NCI-H82 (cell line): ENCODE measurements at regions not wholly inside any gene's neighbourhood (a gene's known extent, or its start where the extent isn't known, plus 50 kb on each side); places are given as distances from the start of the nearest gene placed in this dataset.

Experiments used
- DNase-seq: peaks from one replicate; lab custom pipeline; 2025; lab: John Stamatoyannopoulos, UW

GRCh38 chr13:53201454-53202225 is 173.0 kb downstream of the OLFM4 start:
- peak; percentile 77 for DNase-seq

DNA sequence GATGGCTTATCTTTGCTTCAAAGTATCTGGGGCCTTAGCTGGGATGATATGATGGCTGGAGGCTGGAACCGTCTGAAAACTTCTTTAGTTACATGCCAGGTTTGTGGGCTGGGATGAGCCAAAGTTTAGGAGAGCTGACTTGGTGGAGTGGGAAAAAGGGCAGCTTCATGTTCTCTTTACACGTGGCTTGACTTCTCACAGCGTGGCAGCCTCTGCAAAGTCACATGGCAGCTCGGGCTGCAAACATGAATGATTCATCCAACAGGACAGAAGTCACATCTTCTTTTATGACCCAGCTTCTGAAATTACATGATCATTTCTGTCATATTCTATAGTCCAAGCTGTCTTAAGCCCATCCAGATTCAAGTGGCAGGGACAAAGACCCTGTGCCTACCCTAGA is 176.0 kb downstream of the OLFM4 start:
- no peak for DNase-seq

GRCh38 chr13:53206455-53206854 is 177.8 kb downstream of the OLFM4 start:
- DNase-seq = peak; percentile 66

DNA sequence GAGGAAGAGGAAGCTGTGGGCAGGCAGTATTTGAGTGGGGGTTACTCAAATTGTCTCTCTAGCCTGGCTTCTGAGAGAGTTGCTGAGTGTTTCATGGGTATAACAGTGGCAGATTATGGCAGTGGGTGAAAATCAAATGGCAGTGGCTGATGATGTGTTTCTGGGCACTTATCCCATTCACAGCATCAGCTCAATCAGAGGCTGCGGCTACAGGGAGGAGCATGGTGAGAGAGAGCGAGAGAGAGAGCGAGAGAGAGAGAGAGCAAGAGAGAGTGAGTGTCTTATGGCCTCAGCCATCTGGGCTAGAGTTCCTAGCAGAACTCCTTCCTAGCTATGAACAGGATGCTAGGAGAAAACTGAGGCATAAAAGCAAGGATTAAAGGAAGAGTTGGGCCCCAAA is 178.9 kb downstream of the OLFM4 start:
- peak; percentile 34 for DNase-seq

DNA sequence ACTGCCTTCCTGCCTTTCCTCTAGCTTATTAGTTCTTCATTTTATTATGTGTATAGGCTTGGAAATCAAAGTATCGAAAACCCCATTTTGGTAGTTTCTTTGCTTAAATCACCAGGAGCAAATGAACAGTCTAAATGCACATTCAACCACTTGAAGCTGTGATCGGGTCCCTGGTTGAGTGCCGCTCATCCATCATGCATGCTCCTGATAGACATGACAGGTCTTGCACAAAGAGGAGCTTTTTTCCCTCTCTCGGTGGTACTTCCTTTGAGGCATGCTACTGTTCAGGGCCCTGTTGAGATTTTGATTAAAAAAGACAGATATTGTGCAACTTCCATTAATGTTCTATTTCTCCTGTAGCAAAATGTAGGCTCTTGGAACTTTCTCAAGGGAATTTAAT is 185.8 kb downstream of the OLFM4 start:
- no peak for DNase-seq

GRCh38 chr13:53215563-53215962 is 186.9 kb downstream of the OLFM4 start:
- no peak for DNase-seq

DNA sequence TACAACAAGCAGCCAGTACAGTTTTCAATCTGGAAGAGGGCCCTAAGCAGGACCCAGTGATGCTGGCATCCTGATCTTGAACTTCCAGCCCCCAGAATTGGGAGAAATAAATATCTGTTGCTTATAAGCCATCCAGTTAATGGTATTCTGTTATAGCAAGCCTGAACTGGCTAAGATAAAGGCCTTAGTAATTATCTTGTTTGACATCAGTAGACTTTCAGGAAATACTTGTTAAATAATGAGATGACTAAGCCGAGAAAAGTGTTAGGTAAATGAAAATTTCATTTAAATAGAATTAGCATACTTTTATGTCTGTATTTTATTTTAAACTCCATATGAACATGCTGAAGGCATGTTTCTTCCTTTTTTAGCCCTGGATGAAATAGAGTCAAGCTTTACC is 188.2 kb downstream of the OLFM4 start:
- no peak for DNase-seq

- no peak for DNase-seq
Measured at GRCh38 chr13:53217194-53217593, 188.6 kb downstream of the OLFM4 start.

DNA sequence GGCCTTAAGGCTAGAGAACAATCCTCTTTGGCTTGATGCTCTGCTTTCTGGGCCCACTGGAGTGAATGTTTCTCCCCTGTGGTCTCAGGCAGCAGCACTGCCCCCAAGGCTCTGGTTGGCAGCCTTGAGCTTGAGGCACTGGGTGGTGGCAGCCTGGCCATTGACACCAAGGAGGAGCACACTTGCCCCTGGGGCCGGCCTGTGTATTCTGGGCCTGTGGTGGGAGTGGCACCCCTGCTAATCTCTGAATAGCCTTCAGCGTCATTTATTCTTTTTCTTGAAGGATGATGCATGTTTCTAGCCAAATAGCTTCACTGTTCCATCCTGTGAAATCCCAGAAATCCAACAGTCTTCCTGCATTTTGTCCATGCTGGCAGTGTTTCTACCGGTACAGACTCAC is 191.4 kb downstream of the OLFM4 start:
- DNase-seq = no peak

DNA sequence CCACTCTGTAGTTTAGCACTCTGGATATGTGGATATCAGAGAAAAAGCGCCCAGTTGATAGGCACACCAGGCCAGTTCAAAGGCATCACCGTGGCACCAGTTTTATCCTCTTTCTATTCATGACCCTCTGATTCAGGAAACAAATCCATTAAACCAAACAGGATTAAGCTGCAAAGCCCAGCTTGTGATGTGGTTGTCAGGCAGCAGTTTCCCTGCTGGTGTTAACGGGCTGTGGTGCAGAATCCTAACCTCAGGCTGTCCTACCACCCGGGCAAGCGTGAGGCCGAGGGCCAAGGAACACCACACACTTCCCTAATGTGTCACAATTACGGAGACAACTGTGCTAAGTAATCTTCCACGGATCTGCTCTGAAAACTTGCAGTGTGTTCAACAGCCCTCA is 209.1 kb downstream of the OLFM4 start:
- peak; percentile 97 for DNase-seq

DNA sequence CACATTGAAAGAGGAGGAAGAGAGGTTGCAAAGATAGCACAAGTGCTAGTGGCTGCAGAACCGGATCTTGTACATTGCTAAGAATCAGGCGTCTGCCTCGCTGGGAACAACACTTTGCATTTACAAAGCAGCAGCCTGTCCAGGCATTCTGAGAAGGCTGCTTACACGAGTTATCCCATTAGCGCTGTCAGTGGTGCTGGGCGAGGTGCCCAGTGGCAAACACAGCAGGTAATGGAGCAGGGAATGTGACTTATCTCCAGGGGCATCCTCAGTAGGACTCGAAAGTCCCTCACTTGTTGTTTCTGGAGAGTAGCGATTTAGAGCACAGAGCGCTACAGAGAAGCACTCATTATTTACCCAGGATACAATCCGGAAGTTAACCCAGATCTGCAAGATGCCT is 209.6 kb downstream of the OLFM4 start:
- peak; percentile 87 for DNase-seq

- no peak for DNase-seq
Measured at GRCh38 chr13:53240401-53241025, 211.9 kb downstream of the OLFM4 start.

- peak; percentile 98 for DNase-seq
Measured at GRCh38 chr13:53241891-53242348, 213.3 kb downstream of the OLFM4 start.

- DNase-seq = no peak
Measured at GRCh38 chr13:53249236-53249635, 220.6 kb downstream of the OLFM4 start.

DNA sequence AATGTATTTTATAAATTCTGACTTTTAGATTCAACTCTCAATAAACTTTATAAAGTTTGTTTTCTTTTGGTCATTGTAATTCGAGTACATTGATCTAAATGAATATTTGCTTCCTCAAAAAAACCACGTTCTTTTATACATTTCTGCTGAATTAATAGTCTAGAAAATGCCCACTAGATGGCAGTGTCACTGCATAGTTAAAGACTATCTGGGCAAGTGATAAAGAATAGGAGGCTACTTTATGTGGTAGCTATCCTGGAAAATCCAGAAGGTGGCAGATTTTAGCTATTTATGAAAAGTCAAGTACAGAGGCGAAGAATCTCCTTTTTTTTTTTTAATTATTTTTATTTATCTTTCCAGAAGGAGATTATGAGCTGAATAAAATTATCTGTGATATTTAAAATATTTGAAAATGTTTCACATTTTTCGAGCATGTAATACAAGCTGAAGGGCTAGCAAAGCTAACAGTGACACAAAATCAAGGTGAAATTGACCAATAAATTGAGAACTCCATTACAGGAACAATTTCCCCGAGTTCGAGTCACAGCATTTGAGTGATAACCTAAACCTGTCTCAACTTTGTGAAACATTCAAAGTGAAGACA is 221.8 kb downstream of the OLFM4 start:
- DNase-seq = peak; percentile 96

GRCh38 chr13:53250977-53251376 is 222.4 kb downstream of the OLFM4 start:
- DNase-seq = no peak

GRCh38 chr13:53254500-53254899 is 225.9 kb downstream of the OLFM4 start:
- no peak for DNase-seq

DNA sequence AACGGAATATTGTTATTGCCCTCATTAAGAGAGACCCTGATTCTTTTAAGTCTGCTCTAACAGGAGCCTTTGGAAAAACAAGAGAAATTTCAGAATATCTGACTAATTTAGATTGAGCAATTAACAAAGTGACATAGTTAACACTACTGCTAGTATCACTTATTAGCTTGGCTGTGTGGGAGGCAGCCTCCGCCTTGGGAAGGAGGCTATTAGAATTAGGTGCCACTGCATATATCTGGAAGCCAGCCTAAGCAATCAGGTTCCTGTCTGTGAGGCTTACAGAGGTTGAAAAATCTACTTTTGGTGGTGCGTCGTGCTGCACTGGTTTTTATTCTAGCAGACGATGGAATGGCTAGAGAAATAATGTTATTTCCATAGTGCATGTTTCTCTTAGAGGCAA is 227.2 kb downstream of the OLFM4 start:
- no peak for DNase-seq

GRCh38 chr13:53260594-53260993 is 232.0 kb downstream of the OLFM4 start:
- DNase-seq = no peak

DNA sequence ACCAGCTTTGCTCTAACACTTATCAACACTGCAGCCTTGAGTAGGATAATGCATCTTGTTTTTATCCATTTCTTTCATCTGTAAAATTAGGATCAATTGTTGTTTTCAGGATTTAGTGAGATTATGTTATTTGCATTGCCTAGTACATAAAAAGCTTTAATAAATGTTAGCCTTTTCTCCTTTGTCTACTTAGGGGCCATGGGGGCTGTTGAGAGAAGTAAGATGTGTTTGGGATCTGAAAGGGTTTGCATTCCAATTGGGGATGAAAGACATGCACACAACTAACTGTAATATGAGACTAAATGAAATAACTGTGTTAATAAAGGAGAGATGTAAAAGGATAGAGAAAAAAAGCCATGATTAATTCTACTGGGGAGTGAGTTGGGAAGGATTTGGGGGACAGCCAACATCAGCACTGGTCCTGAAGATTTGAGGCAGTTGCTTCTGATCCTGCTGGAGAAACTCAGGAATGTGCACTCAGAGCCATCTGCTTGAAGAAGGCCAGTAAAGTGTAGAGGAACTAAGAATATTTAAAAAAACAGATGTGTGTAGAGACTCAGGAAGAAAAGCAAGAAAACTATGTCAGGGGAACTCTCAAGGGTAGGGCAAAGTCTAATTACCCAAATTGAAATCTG is 236.3 kb downstream of the OLFM4 start:
- no peak for DNase-seq

GRCh38 chr13:53266757-53267156 is 238.1 kb downstream of the OLFM4 start:
- no peak for DNase-seq

GRCh38 chr13:53269634-53270033 is 241.0 kb downstream of the OLFM4 start:
- DNase-seq = no peak

- no peak for DNase-seq
Measured at GRCh38 chr13:53272873-53273272, 244.3 kb downstream of the OLFM4 start.
